ENCODE measurements at regions not wholly inside any gene's neighbourhood (a gene's known extent, or its start where the extent isn't known, plus 50 kb on each side); places are given as distances from the start of the nearest gene placed in this dataset.
"Not testable (repeated sequence)": the region's sequence is repeated elsewhere in the genome, so short reads cannot be mapped to it uniquely, and the experiment has no call there.

DNA sequence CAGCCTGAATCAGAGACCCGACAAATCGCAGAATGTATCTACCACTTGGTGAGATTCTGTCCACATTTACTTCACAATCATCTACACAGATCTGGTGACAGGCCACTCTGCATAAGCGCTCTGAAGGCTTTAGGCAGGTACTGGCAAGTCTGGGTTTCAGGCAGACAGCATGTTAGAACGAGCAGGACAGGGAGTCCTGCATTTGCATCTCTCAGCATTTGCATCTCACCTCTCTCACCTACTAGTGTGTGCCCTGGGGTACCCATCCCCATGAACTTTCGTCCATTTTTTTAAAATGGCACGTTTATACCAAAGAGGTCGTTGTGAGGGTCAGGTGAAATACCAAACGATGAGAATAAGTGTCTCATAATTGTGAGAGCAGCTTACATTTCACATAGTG lies 108.2 kb downstream of the SPATA31A1 start:
- peak in 3 of 8 experiments; percentile 12 to 13 (median 13) for ATAC-seq (replicated peaks in 6 of 8)
- in situ Hi-C loops (cut with MboI; ENCODE audit: low pct_unique_long_range_greater_than_20kb in 2 of 9, low sequenced_read_pairs in 9 of 9, unreplicated experiment in 9 of 9); H3K27ac ChIP-seq: not testable (repeated sequence)

DNA sequence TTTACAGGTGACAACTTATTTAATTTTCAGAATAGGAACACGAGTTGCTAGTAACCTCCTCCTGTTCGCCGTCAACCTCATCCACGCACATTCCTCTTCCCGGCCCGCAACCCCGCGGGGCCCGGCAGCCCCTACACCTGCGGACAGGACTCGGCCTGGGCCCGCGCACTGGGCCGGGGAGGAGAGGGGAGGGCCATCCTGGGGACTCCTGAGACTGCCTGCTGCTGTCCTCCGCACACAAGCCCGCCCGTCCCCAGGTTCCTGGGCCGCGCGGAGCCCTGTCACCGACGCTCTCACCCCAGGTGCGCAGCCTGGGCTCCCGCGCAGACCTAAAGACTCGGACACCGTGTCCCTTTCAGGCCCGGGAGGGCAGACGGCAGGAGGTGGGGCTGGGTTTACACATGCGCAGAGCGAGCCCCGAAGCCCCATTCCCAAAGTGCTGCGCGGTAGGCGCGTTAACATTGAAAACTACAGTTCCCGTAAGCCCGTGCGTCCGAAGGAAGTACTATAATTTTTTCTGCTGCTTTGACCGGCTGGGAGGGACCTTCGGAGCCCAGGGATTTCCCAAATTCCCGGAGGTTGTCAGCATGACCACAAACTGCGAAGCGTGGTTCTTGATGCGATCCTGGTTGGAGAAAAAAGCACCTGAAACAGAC lies 108.8 kb downstream of the SPATA31A1 start:
- H3K4me1 ChIP-seq (replicated peaks in 1 of 2); in situ Hi-C loops (cut with MboI; ENCODE audit: low pct_unique_long_range_greater_than_20kb in 2 of 9, low sequenced_read_pairs in 9 of 9, unreplicated experiment in 9 of 9): not testable (repeated sequence)
- H3K27ac ChIP-seq = peak overlapping the region in 1 of 2 donors; percentile 40
- ATAC-seq (replicated peaks in 6 of 8) = peak; percentile 96 to 98 (median 98)
- WGBS, 10 experiments = 4% methylated on average over 5 of the region's 46 CpGs; no CpG with 5 or more reads in 9 of the 10 experiments
- peak overlapping the region; percentile 28 to 42 (median 39) for H3K4me3 ChIP-seq

More for the DNA sequence above, 108.2 kb downstream of the SPATA31A1 start:
- WGBS, 10 experiments = no CpG with 5 or more reads among the region's 8 CpGs
- peak overlapping the region; percentile 28 to 42 (median 39) for H3K4me3 ChIP-seq
- H3K4me1 ChIP-seq (replicated peaks in 1 of 2) = not testable (repeated sequence)

DNA sequence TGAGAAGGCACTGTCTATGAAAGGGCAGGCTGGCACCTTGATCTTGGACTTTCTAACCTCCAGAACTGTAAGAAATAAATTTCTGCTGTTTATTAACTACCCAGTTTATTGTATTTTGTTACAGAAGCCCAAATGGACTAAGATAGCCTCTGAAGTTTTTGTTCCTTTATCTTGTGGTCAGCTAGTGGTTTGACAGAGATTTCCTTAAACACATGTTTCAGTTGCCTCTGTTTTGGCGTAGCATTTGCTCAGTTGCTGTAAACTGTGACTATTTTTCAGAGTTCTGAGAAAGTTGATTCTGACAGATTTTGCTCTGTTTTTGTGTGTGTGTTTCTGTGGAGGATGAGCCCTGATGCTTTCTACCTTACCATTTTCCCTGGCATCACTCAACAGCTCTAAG lies 119.0 kb downstream of the SPATA31A1 start:
- in situ Hi-C loops (cut with MboI; ENCODE audit: low pct_unique_long_range_greater_than_20kb in 2 of 9, low sequenced_read_pairs in 9 of 9, unreplicated experiment in 9 of 9); H3K27ac ChIP-seq; ATAC-seq (replicated peaks in 6 of 8); H3K4me3 ChIP-seq; H3K4me1 ChIP-seq (replicated peaks in 1 of 2): not testable (repeated sequence)
- no CpG with 5 or more reads among the region's 1 CpG for WGBS, 10 experiments

DNA sequence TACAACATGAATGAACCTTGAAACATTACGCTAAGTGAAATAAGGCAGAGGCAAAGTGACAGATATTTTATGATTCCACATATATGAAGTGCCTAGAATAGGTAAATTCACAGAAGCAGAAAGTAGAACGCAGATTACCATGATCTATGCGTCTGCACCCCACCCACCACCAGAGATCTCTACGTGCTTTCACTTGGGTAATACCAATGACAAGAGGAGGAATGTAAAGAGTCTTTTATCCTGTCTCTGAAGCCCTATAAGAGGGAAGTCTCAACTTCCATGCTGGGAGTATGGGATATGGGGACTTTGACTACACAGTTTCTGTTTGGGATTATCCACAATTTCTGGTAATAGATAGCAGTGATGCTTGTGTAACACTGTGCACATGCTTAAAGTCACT lies 127.6 kb downstream of the SPATA31A1 start:
- ATAC-seq (replicated peaks in 6 of 8) = peak in 2 of 8 experiments; percentile 24 to 55
- no CpG with 5 or more reads among the region's 4 CpGs for WGBS, 10 experiments
- in situ Hi-C loops (cut with MboI; ENCODE audit: low pct_unique_long_range_greater_than_20kb in 2 of 9, low sequenced_read_pairs in 9 of 9, unreplicated experiment in 9 of 9); H3K4me3 ChIP-seq; H3K4me1 ChIP-seq (replicated peaks in 1 of 2); H3K27ac ChIP-seq: not testable (repeated sequence)

DNA sequence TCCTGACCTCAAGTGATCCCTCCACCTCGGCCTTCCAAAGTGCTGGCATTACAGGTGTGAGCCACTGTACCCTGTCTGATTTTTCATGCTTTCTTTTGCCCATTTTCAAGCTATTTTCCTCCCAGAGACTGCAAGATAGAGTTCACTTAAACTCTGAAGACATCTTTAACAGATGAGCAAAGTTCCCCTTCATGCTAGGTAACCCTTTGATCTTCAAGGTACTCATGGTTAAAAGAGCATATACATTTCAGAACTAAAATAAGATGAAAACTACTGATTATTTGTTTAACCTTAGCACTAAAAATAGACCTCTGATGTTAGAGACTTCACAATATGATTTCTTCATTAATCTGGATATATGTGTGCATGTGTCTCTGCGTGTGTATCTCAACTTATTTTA lies 128.4 kb downstream of the SPATA31A1 start:
- no CpG with 5 or more reads among the region's 2 CpGs for WGBS, 10 experiments
- in situ Hi-C loops (cut with MboI; ENCODE audit: low pct_unique_long_range_greater_than_20kb in 2 of 9, low sequenced_read_pairs in 9 of 9, unreplicated experiment in 9 of 9) = not testable (repeated sequence)

DNA sequence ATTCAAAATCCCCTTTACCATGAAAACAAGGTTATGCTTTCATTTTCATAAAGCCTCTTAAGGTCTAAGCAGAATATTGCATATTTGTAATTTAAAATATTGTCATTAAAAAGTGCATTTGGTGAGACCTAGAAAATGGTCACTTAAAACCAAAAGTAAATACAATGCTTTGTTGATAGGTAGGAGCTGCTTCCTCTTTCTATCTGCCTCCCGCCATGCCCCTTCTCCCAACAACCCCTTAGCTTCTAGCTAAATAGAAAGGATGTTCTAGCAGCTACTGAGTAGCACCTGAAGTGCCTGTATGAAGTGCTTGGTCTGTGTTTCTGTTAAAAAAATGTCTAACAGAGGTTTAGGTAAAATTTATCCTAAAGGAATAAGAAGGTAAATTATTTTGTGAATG lies 128.8 kb downstream of the SPATA31A1 start:
- H3K4me3 ChIP-seq; H3K27ac ChIP-seq; in situ Hi-C loops (cut with MboI; ENCODE audit: low pct_unique_long_range_greater_than_20kb in 2 of 9, low sequenced_read_pairs in 9 of 9, unreplicated experiment in 9 of 9); H3K4me1 ChIP-seq (replicated peaks in 1 of 2); ATAC-seq (replicated peaks in 6 of 8): not testable (repeated sequence)
- WGBS, 10 experiments = no CpG with 5 or more reads among the region's 1 CpG

More for the DNA sequence above, 128.4 kb downstream of the SPATA31A1 start:
- not testable (repeated sequence) for ATAC-seq (replicated peaks in 6 of 8); H3K4me1 ChIP-seq (replicated peaks in 1 of 2); H3K4me3 ChIP-seq; H3K27ac ChIP-seq

DNA sequence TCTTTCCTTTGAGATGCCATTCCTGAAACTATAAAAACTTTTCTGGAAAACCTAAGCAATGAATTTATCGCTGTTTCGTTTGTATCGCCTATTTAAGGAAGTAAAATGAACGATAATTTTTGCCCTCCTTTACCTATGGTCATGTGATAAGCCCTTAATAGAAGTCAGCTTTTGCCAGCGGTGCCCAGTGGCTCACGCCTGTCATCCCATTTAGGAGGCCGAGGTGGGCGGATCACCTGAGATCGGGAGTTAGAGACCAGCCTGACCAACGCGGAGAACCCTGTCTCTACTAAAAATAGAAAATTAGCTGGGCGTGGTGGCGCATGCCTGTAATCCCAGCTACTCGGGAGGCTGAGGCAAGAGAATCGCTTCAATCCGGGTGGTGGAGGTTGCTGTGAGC lies 132.0 kb downstream of the SPATA31A1 start:
- ATAC-seq (replicated peaks in 6 of 8); in situ Hi-C loops (cut with MboI; ENCODE audit: low pct_unique_long_range_greater_than_20kb in 2 of 9, low sequenced_read_pairs in 9 of 9, unreplicated experiment in 9 of 9); H3K27ac ChIP-seq; H3K4me3 ChIP-seq; H3K4me1 ChIP-seq (replicated peaks in 1 of 2): not testable (repeated sequence)
- WGBS, 10 experiments = no CpG with 5 or more reads among the region's 16 CpGs

DNA sequence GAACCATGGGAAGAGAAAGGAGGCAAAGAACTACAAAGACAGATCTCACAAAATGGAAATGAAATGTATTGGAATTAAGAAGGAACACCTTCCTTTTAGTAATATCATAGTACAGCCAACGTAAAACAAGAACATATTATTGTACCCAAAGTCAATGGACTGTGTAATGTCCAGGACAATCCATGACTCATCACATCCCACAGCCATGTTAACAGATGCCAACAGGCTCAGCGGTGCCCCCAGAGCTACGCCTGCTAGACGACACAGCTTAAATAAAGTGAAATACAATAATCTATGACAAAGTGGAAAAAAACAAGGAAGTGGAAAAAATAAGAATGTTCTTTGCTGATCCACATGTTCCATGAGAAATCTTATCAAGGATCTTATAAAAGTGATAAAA lies 140.8 kb downstream of the SPATA31A1 start:
- WGBS, 10 experiments = no CpG with 5 or more reads among the region's 4 CpGs
- H3K27ac ChIP-seq; H3K4me3 ChIP-seq; H3K4me1 ChIP-seq (replicated peaks in 1 of 2); in situ Hi-C loops (cut with MboI; ENCODE audit: low pct_unique_long_range_greater_than_20kb in 2 of 9, low sequenced_read_pairs in 9 of 9, unreplicated experiment in 9 of 9): not testable (repeated sequence)
- peak in 4 of 8 experiments; percentile 53 to 65 (median 63) for ATAC-seq (replicated peaks in 6 of 8)

DNA sequence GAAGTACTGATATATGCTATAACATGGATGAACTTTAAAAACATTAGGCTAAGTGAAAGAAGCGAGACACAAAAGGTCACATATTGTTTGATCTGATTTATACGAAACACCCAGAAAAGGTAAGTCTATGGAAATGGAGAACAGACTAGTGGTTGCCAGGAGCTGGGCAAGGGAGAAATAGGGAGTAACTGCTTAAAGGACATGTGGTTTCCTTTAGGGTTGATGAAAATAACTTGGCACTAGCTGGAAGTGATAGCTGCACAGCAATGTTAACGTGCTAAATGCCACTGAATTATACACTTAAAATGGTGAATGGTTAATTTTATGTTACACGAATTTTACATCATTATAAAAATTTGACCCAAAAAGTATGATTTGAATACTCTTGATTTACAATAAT lies 147.7 kb downstream of the SPATA31A1 start:
- H3K4me3 ChIP-seq; H3K27ac ChIP-seq; in situ Hi-C loops (cut with MboI; ENCODE audit: low pct_unique_long_range_greater_than_20kb in 2 of 9, low sequenced_read_pairs in 9 of 9, unreplicated experiment in 9 of 9); H3K4me1 ChIP-seq (replicated peaks in 1 of 2): not testable (repeated sequence)
- ATAC-seq (replicated peaks in 6 of 8) = peak in 3 of 8 experiments; percentile 22 to 61 (median 57)
- no CpG with 5 or more reads among the region's 4 CpGs for WGBS, 10 experiments

DNA sequence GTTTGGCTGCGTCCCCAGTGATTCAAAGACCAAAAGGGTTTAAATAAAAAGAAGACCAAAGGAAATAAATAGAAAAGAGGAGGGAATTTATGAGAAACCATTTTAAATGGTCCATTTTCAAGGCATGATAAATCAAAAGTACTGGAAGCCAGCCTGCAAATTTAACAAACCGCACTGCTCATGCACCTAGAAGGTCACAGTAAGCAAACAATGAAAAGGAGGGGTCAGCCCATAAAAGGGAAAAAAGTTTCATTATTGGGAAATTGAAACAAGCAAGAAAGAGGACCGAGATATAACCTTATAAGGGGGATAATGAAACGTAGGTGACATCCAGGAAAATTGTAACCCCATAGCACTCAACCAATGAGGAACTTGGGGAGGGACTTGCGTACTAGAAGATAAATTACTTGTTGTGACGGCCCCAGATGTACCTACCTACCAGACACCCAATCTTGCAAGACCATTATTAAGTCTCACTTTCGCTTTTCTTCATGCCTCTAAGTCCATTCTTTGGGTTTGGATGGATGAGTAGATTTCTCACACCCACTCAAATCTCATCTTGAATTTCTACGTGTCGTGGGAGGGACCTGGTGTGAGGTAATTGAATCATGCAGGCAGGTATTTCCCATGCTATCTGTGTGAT lies 172.0 kb downstream of the SPATA31A1 start:
- ATAC-seq (replicated peaks in 6 of 8); H3K4me3 ChIP-seq; H3K4me1 ChIP-seq (replicated peaks in 1 of 2); H3K27ac ChIP-seq; in situ Hi-C loops (cut with MboI; ENCODE audit: low pct_unique_long_range_greater_than_20kb in 2 of 9, low sequenced_read_pairs in 9 of 9, unreplicated experiment in 9 of 9): not testable (repeated sequence)
- WGBS, 10 experiments = no CpG with 5 or more reads among the region's 9 CpGs

DNA sequence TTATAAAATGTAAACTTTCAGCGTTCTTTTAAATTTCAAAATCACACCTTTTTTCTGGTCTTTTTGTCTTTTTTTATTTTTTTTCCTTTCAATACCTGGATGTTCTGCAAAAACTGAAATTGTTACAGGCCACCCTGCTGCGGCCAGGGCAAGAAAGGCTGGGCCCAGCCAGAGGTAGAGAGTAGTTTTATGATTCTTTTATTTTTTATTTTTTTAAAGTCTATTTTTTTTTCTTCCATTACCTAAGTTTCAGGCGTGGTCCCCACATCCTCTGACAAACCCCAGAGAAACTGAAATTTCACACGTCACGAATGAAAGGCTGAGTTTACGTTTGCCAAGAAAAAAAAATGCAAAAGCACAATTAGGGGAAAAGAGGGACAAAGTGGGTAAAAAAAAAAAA lies 177.1 kb downstream of the SPATA31A1 start:
- H3K4me3 ChIP-seq; H3K27ac ChIP-seq; ATAC-seq (replicated peaks in 6 of 8); in situ Hi-C loops (cut with MboI; ENCODE audit: low pct_unique_long_range_greater_than_20kb in 2 of 9, low sequenced_read_pairs in 9 of 9, unreplicated experiment in 9 of 9); H3K4me1 ChIP-seq (replicated peaks in 1 of 2): not testable (repeated sequence)
- WGBS, 10 experiments = no CpG with 5 or more reads among the region's 6 CpGs

DNA sequence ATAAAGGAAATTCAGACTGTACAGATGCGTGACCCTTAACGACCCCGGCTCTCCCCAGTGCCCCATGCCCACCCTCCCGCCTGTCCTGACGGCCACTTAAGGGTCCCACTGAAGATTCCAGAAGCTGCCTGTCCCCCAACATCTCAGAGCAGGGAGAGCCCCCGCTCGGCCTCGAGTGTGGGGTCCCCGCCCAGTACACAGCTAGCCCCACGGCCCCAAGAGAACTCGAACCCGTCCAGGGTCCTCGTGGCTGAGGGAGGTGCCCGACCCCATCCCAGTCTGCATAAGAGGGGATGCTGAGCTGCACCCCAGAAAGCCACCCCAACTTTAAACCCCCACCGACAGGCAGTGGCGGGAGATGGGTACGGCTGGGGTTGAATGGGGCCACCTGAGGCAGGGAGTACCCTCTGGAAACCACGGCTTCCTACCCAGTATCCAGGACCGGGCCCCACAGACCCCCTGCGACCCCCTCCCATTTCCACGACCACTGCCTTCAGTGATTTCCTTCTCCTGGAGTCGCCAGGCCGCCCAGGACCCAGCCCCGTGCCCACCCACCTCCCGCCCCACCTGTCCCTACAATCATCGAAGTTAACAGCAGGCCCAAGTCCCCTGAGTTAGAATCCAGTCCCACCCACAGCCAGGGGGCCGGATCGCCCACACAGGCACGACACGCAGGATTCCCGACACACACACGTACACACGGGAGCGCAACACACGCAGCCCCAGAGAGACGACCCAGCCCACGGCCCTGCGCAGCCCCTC lies 177.7 kb downstream of the SPATA31A1 start:
- in situ Hi-C loops (cut with MboI; ENCODE audit: low pct_unique_long_range_greater_than_20kb in 2 of 9, low sequenced_read_pairs in 9 of 9, unreplicated experiment in 9 of 9); H3K4me1 ChIP-seq (replicated peaks in 1 of 2); H3K27ac ChIP-seq; ATAC-seq (replicated peaks in 6 of 8); H3K4me3 ChIP-seq: not testable (repeated sequence)
- no CpG with 5 or more reads among the region's 38 CpGs for WGBS, 10 experiments

DNA sequence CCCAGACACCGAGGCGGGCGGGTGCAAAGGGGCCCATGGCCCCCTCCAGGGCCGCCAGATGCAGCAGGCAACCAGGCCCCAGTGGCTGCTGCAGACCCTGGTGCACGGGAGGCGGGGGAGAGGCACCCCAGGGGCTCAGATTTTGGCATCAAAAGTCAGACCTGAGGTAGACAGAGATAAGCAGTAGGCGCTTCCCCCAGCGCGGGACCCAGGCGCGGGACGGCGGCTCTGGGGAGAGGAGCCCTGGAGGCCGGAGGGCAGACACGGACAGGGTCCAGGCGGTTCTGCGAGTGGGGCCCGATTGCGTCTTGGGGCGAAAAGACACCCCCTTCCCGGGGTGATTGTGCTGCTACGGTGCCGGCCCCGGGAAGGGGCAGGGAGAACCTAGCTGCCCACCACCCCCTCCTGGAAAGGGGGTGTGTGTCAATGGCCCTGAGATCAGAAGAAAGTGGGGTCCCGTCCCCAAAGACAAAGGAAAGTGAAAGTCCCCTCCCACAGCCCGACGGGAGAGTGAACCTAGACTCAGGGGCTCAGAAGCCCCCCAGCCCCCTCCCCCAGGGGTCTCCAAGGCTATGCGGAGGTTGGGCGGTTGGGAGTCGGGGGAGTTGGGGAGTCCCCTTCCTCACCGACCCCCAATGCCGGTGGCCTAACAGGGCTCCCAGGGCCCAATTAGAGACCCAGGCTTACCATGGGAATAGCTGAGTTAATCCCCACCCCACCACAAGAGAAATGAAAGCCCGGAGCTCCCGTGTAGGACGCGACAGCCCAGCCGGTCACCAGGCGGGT lies 178.5 kb downstream of the SPATA31A1 start:
- H3K27ac ChIP-seq; H3K4me1 ChIP-seq (replicated peaks in 1 of 2); ATAC-seq (replicated peaks in 6 of 8); in situ Hi-C loops (cut with MboI; ENCODE audit: low pct_unique_long_range_greater_than_20kb in 2 of 9, low sequenced_read_pairs in 9 of 9, unreplicated experiment in 9 of 9); H3K4me3 ChIP-seq: not testable (repeated sequence)
- WGBS, 10 experiments = no CpG with 5 or more reads among the region's 38 CpGs
